HG03342 (cell line): ENCODE measurements at regions not wholly inside any gene's neighbourhood (a gene's known extent, or its start where the extent isn't known, plus 50 kb on each side); places are given as distances from the start of the nearest gene placed in this dataset.

ENCODE experiments used
- ATAC-seq: cut with Tn5 transposase; IDR thresholded peaks from one replicate; pipeline ENCODE4 v1.9.1; 2021; ENCODE audit warnings: mild to moderate bottlenecking, moderate library complexity; ENCODE audit not compliant: unreplicated experiment

DNA sequence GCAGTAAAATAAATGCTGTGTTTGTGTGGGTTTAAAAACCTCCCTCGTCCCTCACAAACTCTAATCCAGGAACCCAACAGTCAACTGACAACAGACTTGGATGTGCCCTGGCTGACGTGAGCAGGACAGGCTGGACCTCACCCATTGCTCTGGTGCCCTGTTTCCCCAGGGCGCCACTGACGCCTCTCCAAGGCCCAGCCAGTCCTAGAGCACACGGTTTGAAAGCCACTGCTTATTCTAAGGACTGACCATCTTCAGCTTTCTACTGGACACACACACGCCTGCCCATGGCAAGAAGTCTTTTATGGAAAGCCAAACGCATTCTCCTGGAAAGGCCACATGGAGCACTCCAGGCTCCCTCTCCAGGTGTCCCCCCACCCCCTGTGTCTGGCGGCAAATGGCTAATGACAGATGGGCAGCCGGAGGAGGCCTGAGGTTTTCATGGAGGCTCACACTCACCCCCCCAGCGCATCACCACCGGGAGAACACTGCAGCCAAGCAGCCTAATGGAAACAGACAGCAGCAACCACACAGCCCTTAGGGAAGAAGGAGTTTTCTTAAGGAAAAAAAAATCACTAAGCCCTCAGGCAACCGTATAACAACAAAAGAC lies 319.2 kb downstream of the SOX9 start:
- ATAC-seq: no peak

DNA sequence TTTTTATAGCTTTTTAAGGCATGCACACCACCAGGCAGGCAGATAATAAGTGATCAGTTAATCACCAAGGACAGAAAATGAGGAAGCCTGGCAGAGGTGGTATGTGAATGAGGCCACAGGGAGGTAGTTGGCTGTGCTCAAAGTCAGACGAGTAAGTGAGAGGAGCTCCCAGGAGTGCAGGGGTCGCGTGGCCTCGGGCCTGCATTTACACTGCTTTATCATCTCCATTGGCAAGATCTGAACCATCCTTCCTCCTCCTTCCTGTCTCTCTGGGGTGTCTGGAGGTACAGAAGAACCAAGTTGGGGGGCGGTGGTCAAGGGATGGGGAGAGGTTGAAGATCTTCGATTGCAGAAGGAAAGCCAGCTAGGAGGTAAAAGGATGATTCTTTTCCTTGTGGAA lies 320.1 kb downstream of the SOX9 start:
- no peak for ATAC-seq

DNA sequence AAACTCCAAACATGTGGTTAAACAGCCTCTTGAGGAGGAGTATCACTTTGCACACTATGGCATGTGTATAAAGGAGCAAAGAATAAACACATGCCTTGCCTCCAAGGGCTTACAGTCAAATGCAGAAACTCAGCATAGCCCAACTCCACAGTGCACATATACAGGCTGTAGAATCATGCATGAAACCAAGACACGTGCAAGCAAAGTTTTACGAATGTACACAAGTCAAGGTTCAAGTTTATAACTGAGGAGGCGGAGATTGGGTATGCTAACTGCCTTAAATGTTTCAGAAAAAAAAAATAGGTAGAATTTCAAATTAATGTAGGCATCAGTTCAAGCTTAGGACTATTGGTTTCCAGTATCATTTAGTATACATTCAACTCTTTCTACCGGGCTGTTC lies 321.1 kb downstream of the SOX9 start:
- no peak for ATAC-seq

DNA sequence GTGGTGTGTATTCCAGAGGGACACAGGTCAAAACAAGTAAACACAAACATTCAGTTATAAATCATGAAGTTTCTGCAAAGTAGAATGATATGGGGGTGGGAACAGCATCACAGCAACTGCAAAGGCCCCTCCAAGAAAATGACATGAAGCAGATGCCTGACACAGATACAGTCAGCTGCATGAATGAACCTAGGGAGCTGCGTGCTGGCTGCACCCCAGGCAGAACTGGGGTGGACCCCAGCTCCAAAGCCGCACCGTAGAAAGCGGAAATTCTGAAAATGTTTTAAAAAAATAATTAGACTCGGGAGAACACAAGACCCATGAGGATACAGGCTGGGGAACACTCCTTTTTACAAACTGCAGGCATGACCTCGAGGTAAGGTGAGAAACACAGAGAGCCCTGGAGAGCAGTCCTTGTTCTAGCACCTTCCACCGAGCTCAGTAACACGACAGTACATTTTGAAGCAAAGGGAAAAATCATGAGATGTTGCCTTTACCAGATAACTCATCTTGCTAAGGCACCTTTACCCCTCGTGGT lies 323.8 kb downstream of the SOX9 start:
- no peak for ATAC-seq

DNA sequence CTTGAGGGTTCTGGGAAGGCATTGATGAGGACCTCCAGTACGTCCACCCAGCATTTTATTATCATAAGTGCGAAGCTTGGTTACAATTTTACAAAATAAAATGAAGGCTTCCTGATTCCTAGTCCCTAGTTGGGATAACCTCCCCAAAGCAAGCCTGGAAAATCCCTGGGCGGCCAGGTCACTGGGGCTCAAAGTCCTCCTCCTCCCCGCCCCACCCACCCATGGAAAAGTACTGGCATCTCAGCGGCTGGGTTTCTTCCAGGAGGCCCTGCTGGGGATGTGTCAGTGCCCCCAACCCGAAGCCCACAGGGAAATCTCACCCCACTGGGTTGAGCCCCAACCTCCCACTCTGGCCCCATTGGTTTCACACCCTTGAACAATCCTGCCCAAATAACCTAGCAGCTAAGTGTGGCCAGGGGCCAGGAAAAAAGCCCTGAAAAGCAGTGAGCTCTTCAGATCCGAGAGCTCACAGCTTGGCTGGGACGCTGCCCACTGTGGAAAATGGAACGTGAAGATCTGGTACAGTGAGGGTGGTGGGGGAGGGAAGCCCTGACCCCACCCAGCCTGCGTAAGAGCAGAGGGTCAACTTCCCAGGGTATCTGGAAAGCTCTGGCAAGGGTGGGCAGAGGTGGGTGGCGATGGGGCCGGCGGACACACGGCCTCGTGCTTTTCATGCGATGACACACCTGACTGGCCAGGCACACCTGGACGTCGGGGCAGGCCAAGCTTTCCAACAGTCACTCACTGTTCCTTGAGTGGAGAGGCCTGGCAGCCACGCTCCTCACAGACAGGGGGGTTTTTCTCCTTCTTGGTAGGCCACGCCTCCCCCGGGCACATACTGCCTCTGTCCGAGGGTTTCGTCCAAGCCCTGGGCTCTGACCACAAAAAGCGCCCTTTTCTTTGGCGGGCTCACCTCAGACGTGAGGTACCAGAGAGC lies 324.5 kb downstream of the SOX9 start:
- ATAC-seq: no peak

DNA sequence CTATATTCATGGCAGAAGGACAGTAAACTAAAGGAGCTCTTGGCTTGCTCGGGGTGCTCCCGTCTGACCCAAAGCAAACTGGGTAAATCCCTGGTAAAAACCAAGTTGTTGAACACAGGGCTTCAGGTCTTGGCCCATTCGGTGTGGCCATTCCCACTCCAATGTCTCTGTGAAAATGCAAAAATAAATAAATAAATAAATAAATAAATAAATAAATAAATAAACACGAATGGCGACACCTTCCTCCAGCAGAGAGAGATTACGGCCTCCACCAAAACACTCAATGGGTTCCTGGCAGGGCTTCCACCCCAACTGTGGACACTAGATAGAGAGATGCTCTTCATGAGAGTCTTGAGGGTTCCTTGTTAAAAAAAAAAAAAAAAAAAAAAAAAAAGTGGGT lies 325.3 kb downstream of the SOX9 start:
- ATAC-seq: no peak

DNA sequence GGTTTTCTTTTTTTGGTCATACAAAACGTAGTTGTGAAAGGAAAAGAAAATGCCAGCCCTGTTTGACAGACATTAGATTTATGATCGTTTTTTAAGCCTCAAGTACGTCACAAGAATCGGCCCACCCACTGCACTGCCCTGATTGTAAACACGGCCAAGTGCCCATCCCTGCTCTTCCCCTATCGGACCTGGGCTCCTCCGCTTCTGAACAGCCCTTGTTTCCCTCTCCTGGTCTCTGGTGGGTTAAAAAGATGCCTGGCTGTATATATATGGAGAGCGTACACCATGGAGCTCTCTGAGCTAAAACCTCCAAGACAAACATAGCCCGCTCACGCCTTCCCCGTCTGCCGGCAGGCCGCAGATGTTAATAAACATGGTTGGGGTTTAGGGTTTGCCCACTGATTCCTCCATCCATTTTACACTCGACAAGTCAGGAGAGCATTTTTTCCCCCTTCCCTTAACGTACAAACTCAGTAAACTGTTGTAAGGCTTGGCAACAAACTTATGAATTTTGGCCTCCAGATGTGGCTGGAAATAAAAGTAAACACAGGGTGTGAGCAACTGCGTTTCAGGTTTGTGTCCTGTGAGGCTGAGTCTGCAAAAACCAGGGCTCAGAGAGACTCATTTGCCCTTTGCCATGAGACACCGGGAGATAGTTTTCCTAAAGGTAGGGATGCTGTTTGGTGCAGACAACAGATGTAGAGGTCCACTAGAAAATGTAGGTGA lies 325.9 kb downstream of the SOX9 start:
- ATAC-seq: no peak

DNA sequence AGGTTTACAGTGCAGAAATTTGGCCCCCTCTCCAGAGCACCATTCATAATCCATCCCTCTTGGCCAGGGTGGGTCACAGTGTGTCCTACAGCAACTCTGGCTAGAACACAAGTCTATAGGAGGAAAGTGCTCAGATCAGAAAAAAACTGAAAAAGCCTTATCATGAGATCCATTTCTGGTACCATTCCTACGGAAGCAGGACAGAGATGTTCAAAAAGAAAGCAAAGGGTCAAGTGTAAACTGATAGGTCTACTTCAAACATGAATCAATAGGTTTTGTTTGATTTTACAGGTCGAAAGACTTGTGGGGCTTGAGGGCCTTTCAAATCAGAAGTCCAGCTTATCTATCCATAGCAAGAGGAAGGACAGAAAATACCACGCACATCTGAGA lies 326.4 kb downstream of the SOX9 start:
- ATAC-seq: no peak

DNA sequence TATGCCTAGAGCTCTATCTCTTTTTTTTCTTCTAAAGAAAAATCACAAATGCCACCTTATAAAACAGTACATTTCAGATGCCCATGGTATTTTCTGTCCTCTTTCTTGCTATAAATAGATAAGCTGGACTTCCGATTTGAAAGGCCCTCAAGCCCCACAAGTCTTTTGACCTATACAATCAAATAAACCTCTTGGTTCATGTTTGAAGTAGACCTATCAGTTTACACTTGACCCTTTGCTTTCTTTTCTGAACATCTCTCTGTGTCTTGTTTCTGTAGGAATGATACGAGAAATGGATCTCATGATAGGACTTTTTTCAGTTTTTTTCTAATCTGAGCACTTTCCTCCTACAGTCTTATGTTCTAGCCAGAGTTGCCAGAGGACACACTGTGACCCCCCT lies 327.2 kb downstream of the SOX9 start:
- ATAC-seq: no peak

DNA sequence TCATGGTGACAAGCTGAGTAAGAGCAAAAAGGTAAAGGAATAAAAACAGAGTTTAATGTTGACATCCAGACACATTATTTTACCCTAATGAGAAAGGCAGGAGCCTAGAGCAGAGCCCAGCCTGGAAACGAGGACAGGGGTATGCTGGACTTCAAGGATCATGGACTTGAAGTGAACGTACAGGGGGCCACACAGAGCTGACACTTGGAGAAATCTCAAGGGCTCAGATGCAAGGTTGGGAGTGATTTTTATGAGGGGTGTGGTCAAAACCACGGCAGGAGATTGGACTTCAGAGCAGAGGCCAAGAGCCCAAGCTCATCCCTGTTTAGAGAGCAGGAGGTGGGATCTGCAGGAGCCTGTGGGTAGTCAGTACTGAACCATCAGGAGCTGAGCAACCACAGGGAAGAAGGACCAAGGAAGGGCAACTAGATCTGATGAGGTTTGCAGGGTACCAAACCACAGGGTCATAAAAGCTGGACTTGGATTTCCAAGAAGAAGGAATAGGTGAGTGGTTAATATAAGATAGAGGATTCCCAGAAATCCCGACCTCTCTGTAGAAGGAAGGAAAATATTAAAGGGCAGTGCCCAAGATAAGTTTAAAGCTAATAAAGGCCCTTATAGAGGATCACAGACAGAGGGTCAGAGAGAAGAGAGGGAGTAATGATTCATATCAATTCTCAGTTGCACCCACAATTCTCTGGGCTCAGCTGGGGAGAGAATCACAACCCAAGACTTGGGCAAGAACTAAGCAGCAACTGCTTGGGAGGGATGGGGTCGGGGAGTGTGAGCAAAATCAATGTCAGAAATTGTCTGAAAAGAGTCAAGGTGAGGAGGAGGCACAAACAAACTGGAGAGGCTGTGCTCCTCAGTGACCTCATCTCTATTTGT lies 331.7 kb downstream of the SOX9 start:
- no peak for ATAC-seq

DNA sequence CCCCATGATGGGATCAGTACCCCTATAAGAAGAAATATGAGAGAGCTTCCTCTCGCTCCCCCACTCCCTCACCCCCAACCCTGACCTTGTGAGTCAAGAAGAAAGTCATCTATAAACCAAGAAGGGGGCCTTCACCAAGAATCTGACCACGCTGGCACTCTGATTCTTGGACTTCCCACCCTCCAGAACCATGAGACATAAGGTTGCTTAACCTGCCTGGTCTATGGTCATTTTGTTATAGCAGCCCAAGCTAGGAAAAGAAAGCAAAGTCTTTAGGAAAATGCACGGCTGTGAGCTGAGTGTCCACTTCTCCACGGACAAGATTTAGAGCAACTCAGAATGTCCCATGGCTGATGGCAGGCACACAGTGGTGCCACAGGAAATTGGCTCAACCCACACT lies 333.5 kb downstream of the SOX9 start:
- no peak for ATAC-seq

DNA sequence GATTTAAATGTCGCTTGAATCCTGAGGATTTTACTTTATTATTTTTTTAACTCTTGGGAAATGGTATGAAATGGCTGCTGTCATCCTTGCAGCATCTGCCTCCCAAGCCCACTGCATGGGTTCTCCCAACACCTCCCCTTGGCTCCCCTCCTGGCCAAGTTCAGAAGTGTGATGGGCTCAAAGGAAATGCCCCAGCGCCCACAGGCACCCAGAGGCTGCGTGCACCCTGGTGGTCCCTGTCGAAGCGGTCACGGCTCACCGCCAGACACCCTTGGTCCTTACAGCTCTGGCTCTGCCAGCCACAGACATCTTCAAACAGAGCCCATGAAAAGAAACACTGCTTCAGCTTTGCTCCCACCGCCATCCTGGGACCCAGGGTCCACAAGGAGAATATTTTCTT lies 334.7 kb downstream of the SOX9 start:
- no peak for ATAC-seq

DNA sequence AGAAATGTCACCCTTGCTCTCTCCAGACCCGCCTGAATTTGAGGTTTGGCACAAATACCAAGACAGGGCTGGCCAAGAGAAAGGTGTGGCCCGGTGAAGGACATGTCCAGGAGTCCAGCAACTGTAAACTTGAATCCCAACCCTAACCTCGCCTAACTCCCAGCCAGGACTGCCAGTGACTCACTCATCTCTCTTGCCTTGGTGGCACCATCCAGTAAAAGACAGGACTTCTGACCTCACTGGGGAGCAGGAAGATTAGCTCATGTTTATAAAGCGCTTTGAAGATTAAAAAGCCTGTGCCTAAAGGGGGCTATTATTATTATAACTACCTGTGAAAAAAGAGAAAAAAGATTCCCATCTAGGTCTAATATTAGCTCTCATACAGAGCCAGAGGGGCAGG lies 335.3 kb downstream of the SOX9 start:
- ATAC-seq: no peak

DNA sequence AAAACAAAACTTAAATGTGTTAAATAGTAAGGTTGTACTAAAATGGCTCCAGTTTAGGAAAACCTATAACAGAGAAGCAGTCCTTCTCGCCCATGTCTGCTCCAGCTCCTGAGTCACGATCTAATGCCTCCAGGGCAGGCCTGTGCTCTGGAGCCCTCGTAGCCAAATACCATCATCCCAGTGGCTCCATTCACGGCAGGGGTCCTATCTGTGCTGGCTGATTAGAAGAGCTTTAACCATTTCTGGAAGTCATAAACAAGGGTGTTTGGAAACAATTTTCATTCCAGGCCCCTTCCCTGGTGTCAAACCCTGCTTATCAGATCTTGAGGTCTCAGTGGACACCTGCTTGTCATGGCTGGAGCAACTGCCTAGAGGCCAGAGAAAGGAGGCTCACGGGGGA lies 336.9 kb downstream of the SOX9 start:
- no peak for ATAC-seq

DNA sequence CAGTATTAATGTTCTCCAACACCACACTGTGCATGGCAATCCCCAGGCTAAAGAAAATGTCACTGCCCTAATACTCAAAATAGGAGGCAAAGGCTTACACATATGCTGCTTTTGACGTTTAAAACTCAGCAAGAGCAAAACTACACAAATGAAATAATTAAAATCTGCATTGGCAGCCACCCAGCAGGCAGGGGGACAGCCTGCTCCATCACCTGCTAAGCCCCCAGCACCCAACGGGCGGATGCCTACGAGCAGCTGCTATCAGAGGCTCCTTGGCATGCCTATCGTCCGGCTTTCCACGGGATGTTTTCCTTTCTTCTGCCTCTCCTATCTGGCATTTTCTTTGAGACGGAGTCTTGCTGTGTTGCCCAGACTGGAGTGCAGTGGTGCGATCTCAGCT lies 337.5 kb downstream of the SOX9 start:
- ATAC-seq: no peak

DNA sequence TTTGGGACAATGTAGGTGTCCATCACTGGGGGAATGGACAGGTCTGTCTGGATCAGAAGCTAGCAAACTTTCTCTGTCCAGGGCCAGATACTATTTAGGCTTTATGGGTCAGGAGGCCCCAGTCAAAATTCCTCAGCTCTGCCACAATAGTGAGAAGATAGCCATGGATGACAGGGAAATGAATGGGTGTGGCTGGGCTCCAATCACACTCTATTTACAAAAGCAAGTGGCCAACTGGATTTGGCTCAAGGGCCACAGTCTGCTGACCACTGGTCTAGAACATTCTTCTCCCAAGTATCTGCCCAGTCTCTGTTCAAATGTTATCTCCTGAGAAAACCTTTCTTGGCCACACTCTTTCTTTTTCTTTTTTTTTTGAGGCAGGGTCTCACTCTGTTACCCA lies 339.9 kb downstream of the SOX9 start:
- no peak for ATAC-seq

DNA sequence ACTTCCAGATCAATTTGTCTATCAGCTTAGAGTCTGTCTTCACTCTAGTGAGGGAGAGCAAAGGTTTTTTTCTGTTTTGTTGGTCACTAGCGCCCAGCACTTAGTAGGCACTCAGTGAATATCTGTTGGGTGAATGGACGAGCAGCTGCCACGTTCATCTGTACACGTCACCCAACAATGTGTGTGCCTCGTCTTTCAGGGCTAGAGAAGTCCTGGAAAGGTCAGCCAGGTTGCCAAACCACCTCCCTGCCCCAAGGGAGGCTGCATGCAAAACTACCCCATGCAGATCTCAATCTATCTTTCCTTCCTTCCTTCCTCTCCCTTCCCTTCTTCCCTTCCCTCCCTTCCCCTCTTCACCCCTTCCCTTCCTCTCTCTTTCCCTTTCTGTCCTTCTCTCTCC lies 340.9 kb downstream of the SOX9 start:
- ATAC-seq: no peak

DNA sequence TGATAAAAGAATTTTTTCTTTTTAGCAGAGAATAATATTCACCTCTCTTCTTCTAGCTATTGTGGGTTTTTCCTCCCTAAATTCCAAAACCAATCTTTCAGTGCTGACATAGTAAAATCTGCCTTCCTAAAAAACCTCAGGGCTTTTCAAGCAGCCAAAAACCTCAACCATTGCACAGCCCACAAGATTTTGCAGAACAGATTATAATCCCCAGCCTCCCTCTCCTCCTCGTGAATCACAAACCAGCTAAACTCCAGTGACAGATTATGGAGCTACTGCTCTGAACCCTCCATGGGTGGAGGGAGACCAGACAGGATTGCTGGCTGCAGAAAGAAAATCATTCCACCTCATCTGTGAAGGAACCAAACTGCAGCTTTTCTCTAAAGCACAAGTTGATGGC lies 341.6 kb downstream of the SOX9 start:
- ATAC-seq: no peak

DNA sequence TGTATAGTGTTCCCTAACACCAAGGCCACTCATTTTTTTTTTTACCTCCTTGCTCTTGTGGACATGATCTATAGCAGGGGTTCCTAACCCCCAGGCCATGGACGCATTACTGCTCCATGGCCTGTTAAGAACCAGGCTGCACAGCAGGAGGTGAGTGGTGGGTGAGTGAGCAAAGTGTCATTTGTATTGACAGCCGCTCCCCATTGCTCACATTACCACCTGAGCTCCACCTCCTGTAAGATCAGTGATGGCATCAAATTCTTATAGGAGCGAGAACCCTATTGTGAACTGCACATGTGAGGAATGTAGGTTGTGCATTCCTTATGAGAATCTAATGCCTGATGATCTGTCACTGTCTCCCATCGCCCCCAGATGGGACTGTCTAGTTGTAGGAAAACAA lies 342.0 kb downstream of the SOX9 start:
- no peak for ATAC-seq

DNA sequence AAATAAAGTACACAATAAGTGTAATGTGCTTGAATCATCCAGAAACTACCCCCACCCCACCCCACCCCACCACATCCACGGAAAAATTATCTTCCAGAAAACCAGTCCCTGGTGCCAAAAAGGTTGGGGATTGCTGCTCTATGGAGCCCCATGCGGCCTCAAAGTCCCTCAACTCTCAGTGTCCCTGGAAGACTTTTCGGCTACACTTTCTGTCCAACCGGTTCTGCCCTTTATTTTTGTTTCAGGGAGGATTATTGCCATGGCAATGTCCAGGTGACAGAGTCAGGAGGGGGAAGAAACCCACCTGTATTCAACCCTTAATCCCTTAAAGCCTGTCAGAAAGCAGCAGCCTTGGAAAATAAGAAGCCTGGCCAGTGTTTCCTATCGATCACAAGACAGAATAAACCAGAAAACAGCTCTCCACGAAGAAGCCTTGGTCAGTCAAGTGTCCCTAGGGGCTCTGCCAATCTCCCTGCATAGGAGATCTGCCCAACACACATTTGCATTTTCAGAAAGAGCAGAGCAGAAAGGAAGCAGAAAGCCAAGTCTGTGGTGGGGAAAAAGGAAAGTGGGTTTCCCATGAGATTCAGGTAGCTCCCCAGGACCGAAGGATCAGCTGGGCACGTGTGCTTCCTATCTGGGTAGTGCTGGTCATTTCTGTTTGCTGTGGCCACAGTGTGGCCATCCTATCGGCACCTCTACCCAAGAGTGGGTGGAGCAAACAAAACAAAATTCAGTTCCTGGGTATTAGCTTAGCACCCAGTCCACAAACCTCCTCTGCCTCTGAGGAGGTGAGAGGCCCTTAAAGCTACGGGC lies 342.7 kb downstream of the SOX9 start:
- no peak for ATAC-seq
